HCT116 (cell line): ENCODE measurements at regions not wholly inside any gene's neighbourhood (a gene's known extent, or its start where the extent isn't known, plus 50 kb on each side); places are given as distances from the start of the nearest gene placed in this dataset.

Experiments
- POLR2A ChIP-seq: IDR thresholded peaks from 2 replicates; pipeline ENCODE4 v1.7.0; 2011; ENCODE audit warnings: borderline replicate concordance; ENCODE audit not compliant: insufficient read depth, insufficient read length; ENCODE audit errors: extremely low read depth
- TF ChIP-seq, protein P1 (sequence below), 3 experiments: fragments of 200-600 bp in 1 of 3; sonication (generic) in 1 of 3; IDR thresholded peaks in 2 of 3; conservative IDR thresholded peaks in 1 of 3; 2 replicates each; pipeline ENCODE4 v1.5.1; 2012 to 2017; ENCODE audit warnings: low read depth in 2 of 3, low read length in 2 of 3, antibody characterized with exemption in 1 of 3, borderline replicate concordance in 1 of 3, control low read depth in 1 of 3, mild to moderate bottlenecking in 1 of 3, mixed read lengths in 1 of 3, mixed run types in 1 of 3, moderate library complexity in 1 of 3; ENCODE audit not compliant: insufficient read depth in 1 of 3
- TF ChIP-seq, protein P2 (sequence below): IDR thresholded peaks from 2 replicates; pipeline ENCODE4 v1.6.1; 2012; ENCODE audit warnings: low read depth

- TF ChIP-seq, protein P1, sequence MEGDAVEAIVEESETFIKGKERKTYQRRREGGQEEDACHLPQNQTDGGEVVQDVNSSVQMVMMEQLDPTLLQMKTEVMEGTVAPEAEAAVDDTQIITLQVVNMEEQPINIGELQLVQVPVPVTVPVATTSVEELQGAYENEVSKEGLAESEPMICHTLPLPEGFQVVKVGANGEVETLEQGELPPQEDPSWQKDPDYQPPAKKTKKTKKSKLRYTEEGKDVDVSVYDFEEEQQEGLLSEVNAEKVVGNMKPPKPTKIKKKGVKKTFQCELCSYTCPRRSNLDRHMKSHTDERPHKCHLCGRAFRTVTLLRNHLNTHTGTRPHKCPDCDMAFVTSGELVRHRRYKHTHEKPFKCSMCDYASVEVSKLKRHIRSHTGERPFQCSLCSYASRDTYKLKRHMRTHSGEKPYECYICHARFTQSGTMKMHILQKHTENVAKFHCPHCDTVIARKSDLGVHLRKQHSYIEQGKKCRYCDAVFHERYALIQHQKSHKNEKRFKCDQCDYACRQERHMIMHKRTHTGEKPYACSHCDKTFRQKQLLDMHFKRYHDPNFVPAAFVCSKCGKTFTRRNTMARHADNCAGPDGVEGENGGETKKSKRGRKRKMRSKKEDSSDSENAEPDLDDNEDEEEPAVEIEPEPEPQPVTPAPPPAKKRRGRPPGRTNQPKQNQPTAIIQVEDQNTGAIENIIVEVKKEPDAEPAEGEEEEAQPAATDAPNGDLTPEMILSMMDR (IDR thresholded peaks at IDR 0.05 in 2 of 3, conservative IDR thresholded peaks at IDR 0.05 in 1 of 3; ENCODE audit: borderline replicate concordance in 1 of 3, insufficient read depth in 1 of 3, low read depth in 2 of 3, low read length in 2 of 3), result no peak
- TF ChIP-seq, protein P2, sequence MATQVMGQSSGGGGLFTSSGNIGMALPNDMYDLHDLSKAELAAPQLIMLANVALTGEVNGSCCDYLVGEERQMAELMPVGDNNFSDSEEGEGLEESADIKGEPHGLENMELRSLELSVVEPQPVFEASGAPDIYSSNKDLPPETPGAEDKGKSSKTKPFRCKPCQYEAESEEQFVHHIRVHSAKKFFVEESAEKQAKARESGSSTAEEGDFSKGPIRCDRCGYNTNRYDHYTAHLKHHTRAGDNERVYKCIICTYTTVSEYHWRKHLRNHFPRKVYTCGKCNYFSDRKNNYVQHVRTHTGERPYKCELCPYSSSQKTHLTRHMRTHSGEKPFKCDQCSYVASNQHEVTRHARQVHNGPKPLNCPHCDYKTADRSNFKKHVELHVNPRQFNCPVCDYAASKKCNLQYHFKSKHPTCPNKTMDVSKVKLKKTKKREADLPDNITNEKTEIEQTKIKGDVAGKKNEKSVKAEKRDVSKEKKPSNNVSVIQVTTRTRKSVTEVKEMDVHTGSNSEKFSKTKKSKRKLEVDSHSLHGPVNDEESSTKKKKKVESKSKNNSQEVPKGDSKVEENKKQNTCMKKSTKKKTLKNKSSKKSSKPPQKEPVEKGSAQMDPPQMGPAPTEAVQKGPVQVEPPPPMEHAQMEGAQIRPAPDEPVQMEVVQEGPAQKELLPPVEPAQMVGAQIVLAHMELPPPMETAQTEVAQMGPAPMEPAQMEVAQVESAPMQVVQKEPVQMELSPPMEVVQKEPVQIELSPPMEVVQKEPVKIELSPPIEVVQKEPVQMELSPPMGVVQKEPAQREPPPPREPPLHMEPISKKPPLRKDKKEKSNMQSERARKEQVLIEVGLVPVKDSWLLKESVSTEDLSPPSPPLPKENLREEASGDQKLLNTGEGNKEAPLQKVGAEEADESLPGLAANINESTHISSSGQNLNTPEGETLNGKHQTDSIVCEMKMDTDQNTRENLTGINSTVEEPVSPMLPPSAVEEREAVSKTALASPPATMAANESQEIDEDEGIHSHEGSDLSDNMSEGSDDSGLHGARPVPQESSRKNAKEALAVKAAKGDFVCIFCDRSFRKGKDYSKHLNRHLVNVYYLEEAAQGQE, result no peak
- TF ChIP-seq POLR2A, result no peak
Observed at GRCh38 chr14:30156571-30156970, 228.9 kb upstream of the PRKD1 start.
